Large intestine (tissue), 3 donors: ENCODE measurements at regions not wholly inside any gene's neighbourhood (a gene's known extent, or its start where the extent isn't known, plus 50 kb on each side); places are given as distances from the start of the nearest gene placed in this dataset.

Experiments
- DNase-seq, 2 donors: peaks; one replicate each; pipeline versions ENCODE4 v3.0.0 to v3.0.0-alpha.2; 2013
- H3K27ac ChIP-seq: one replicate; pipeline ENCODE4 v1.5.1; 2013; ENCODE audit warnings: low read length
- H3K27me3 ChIP-seq: 2 replicates; pipeline ENCODE4 v1.6.1; 2013; ENCODE audit warnings: low read length; ENCODE audit not compliant: control insufficient read depth, insufficient read depth
- H3K36me3 ChIP-seq: 2 replicates; pipeline ENCODE4 v1.6.1; 2013; ENCODE audit warnings: low read length; ENCODE audit not compliant: control insufficient read depth, insufficient read depth
- H3K4me1 ChIP-seq: one replicate; pipeline ENCODE4 v1.6.1; 2013; ENCODE audit warnings: low read length; ENCODE audit not compliant: control insufficient read depth, insufficient read depth
- H3K4me3 ChIP-seq: one replicate; pipeline ENCODE4 v1.5.1; 2013; ENCODE audit warnings: low read length
- H3K9me3 ChIP-seq: one replicate; pipeline ENCODE4 v1.6.1; 2013; ENCODE audit warnings: mild to moderate bottlenecking, low read depth, low read length, moderate library complexity; ENCODE audit not compliant: control insufficient read depth
- WGBS: methylation state at CpG from one replicate; pipeline ENCODE4 v1.1.5; 2013; ENCODE audit warnings: low lambda C conversion rate; ENCODE audit not compliant: insufficient coverage; 5-methylcytosine and 5-hydroxymethylcytosine counted together

GRCh38 chr5:2895876-2896275 is 144.4 kb upstream of the IRX2 start:
- no peaks in the 10 kb centered on the region for H3K27me3 ChIP-seq
- no peak overlapping the region for H3K4me3 ChIP-seq
- H3K27ac ChIP-seq, result no peak overlapping the region
- no peaks in the 10 kb centered on the region for H3K36me3 ChIP-seq
- no peak for DNase-seq
- no CpG with 5 or more reads among the region's 6 CpGs for WGBS
- H3K4me1 ChIP-seq, result no peaks in the 10 kb centered on the region
- no peaks in the 10 kb centered on the region for H3K9me3 ChIP-seq

DNA sequence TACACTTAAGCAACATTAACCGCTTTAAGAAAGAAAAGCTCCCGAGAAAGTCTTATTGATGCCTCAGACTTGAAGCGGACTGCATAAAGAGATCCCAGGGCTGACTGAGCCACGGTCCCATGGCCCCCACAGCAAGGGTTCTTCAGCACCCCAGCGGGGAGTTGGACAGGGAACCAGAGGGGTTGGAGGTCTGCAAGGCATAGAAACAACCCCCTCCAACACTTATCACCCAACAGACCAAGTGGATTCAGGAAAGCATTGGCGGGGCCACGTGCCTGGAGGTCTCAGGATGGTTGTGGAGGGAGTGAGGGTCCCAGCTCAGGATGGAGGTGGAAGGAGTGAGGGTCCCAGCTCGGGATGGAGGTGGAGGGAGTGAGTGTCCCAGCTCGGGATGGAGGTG is 143.7 kb upstream of the IRX2 start:
- H3K4me1 ChIP-seq, result no peaks in the 10 kb centered on the region
- no peak overlapping the region for H3K27ac ChIP-seq
- WGBS, result no CpG with 5 or more reads among the region's 9 CpGs
- no peak for DNase-seq
- H3K27me3 ChIP-seq, result no peaks in the 10 kb centered on the region
- no peak overlapping the region for H3K4me3 ChIP-seq
- H3K9me3 ChIP-seq, result no peaks in the 10 kb centered on the region
- H3K36me3 ChIP-seq, result no peaks in the 10 kb centered on the region

GRCh38 chr5:2894736-2895135 is 143.3 kb upstream of the IRX2 start:
- Histone ChIP-seq H3K27ac (no peak overlapping the region), H3K9me3 (no peaks in the 10 kb centered on the region), H3K4me3 (no peak overlapping the region), H3K36me3 (no peaks in the 10 kb centered on the region), H3K4me1 (no peaks in the 10 kb centered on the region), H3K27me3 (no peaks in the 10 kb centered on the region)
- DNase-seq, result no peak
- WGBS, result no CpG with 5 or more reads among the region's 11 CpGs

GRCh38 chr5:2894316-2894715 is 142.8 kb upstream of the IRX2 start:
- Histone ChIP-seq H3K36me3 (no peaks in the 10 kb centered on the region), H3K4me3 (no peak overlapping the region), H3K9me3 (no peaks in the 10 kb centered on the region), H3K27me3 (no peaks in the 10 kb centered on the region), H3K4me1 (no peaks in the 10 kb centered on the region), H3K27ac (no peak overlapping the region)
- 90% methylated on average over 6 of the region's 12 CpGs for WGBS
- no peak for DNase-seq

- no peak for DNase-seq
- no CpG with 5 or more reads among the region's 8 CpGs for WGBS
- Histone ChIP-seq H3K27ac (no peak overlapping the region), H3K9me3 (peaks cover 7% of the 10 kb centered on the region), H3K27me3 (no peaks in the 10 kb centered on the region), H3K4me1 (no peaks in the 10 kb centered on the region), H3K36me3 (no peaks in the 10 kb centered on the region), H3K4me3 (no peak overlapping the region)
Observed at GRCh38 chr5:2892466-2893000, 141.1 kb upstream of the IRX2 start.

DNA sequence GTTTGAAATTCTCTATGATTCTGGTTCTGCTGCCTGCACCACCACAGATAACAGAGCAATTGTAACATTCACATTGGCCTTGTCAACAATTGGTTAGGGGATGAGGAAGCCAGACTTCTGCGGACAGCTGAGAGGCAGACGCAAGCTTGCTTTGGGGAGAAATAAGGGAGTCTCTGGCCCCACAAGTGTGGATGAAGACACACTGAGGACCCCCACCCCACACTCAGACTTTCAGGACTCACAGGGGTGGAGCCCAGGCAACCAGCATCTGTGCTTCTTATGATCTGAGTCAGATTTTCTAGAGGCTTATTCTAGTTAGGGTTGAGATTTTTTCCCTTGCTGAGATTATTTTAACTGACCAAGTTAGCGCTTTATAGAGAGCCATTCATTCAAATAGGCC is 140.3 kb upstream of the IRX2 start:
- no peaks in the 10 kb centered on the region for H3K4me1 ChIP-seq
- no peaks in the 10 kb centered on the region for H3K27me3 ChIP-seq
- no peak overlapping the region for H3K27ac ChIP-seq
- peaks cover 7% of the 10 kb centered on the region for H3K9me3 ChIP-seq
- WGBS, result 100% methylated on average over 1 of the region's 3 CpGs
- no peak overlapping the region for H3K4me3 ChIP-seq
- no peaks in the 10 kb centered on the region for H3K36me3 ChIP-seq
- DNase-seq, result no peak

DNA sequence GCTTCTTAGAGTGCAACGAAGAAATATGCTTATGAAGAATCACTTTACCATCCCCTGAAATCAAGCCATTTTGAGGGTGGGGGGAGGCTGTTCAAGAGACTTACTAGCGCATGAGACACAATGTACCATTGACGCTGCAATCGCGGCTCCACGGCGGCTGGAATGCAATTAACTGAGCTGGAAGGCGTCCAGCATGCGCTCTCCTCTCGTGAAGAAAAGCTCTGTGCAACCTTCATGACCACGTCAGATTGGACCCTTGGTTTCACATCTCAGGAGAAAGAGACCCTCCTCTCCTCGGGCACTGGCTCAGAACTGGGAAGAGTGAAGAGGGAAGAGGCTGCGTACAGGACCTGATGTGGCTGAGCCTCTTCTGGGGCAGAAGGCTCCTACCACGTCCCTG is 138.5 kb upstream of the IRX2 start:
- Histone ChIP-seq H3K4me1 (no peaks in the 10 kb centered on the region), H3K27me3 (no peaks in the 10 kb centered on the region), H3K27ac (no peak overlapping the region), H3K9me3 (peaks cover 7% of the 10 kb centered on the region), H3K36me3 (no peaks in the 10 kb centered on the region), H3K4me3 (no peak overlapping the region)
- no peak for DNase-seq
- 100% methylated on average over 1 of the region's 14 CpGs for WGBS

- H3K4me1 ChIP-seq, result no peaks in the 10 kb centered on the region
- no peaks in the 10 kb centered on the region for H3K27me3 ChIP-seq
- H3K9me3 ChIP-seq, result peaks cover 7% of the 10 kb centered on the region
- no peaks in the 10 kb centered on the region for H3K36me3 ChIP-seq
- DNase-seq, result no peak
- H3K27ac ChIP-seq, result no peak overlapping the region
- no peak overlapping the region for H3K4me3 ChIP-seq
- no CpG with 5 or more reads among the region's 5 CpGs for WGBS
Observed at GRCh38 chr5:2888520-2889060, 137.1 kb upstream of the IRX2 start.

GRCh38 chr5:2887481-2888348 is 136.2 kb upstream of the IRX2 start:
- Histone ChIP-seq H3K36me3 (no peaks in the 10 kb centered on the region), H3K27me3 (no peaks in the 10 kb centered on the region), H3K27ac (no peak overlapping the region), H3K4me1 (no peaks in the 10 kb centered on the region), H3K9me3 (peaks cover 7% of the 10 kb centered on the region), H3K4me3 (no peak overlapping the region)
- no CpG with 5 or more reads among the region's 7 CpGs for WGBS
- no peak for DNase-seq

GRCh38 chr5:2886531-2886930 is 135.1 kb upstream of the IRX2 start:
- no peak overlapping the region for H3K27ac ChIP-seq
- H3K4me1 ChIP-seq, result no peaks in the 10 kb centered on the region
- DNase-seq, result no peak
- H3K27me3 ChIP-seq, result no peaks in the 10 kb centered on the region
- no peaks in the 10 kb centered on the region for H3K36me3 ChIP-seq
- no peak overlapping the region for H3K4me3 ChIP-seq
- 78% methylated on average over 1 of the region's 3 CpGs for WGBS
- H3K9me3 ChIP-seq, result peaks cover 7% of the 10 kb centered on the region
